ENCODE measurements at regions not wholly inside any gene's neighbourhood (a gene's known extent, or its start where the extent isn't known, plus 50 kb on each side); places are given as distances from the start of the nearest gene placed in this dataset.

DNA sequence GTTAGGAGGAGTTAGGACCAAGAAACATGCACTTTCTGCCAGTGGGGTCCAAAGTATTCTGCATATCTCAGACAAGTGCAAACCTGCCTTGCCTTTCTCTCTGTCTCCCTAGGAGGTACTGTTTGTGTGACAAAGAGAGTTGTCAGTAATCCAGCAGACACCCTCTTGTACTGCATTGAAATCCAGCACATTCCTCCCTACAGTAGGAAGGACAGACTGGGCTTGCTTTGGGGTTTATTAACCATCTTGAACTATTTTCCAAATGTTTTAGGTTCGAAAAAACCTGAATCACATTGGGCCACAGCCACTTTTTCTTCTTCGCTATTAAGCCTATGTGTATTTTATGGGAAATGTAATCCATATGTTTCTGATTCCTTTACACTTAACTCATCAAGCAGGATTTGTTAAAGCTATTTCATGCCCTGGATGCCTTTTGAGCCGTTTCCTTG lies 204.2 kb upstream of the KCNJ16 start:
- H3K4me3 ChIP-seq (replicated peaks; ENCODE audit: low read depth, low read length): no peak overlapping the region
- TF ChIP-seq, protein P1, sequence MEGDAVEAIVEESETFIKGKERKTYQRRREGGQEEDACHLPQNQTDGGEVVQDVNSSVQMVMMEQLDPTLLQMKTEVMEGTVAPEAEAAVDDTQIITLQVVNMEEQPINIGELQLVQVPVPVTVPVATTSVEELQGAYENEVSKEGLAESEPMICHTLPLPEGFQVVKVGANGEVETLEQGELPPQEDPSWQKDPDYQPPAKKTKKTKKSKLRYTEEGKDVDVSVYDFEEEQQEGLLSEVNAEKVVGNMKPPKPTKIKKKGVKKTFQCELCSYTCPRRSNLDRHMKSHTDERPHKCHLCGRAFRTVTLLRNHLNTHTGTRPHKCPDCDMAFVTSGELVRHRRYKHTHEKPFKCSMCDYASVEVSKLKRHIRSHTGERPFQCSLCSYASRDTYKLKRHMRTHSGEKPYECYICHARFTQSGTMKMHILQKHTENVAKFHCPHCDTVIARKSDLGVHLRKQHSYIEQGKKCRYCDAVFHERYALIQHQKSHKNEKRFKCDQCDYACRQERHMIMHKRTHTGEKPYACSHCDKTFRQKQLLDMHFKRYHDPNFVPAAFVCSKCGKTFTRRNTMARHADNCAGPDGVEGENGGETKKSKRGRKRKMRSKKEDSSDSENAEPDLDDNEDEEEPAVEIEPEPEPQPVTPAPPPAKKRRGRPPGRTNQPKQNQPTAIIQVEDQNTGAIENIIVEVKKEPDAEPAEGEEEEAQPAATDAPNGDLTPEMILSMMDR (IDR thresholded peaks at IDR 0.05; ENCODE audit: low read depth, low read length, missing control alignments): no peak
- peak; percentile 89 for DNase-seq (ENCODE audit: extremely low read depth, low read depth)

DNA sequence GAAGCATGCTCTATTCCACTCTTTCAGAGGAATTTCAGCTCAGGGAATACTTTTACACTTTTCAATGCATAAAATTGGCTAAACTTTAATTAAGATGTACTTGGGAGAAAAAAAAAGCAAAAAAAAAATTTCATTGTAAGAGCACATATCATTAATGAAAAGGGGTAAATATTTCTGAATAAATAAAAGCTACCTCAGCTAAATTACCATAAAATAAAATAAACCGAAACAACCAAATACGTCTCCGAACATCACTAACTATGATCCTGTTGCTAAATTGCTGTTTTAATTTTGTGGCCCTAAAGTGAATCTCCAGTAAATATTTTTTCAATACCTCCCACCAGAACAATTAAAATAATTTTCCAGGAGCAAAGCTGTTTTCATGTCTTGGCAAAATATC lies 203.7 kb upstream of the KCNJ16 start:
- no peak overlapping the region for H3K4me3 ChIP-seq (replicated peaks; ENCODE audit: low read depth, low read length)
- DNase-seq (ENCODE audit: extremely low read depth, low read depth): no peak
- TF ChIP-seq, protein P1 (IDR thresholded peaks at IDR 0.05; ENCODE audit: low read depth, low read length, missing control alignments): no peak

DNA sequence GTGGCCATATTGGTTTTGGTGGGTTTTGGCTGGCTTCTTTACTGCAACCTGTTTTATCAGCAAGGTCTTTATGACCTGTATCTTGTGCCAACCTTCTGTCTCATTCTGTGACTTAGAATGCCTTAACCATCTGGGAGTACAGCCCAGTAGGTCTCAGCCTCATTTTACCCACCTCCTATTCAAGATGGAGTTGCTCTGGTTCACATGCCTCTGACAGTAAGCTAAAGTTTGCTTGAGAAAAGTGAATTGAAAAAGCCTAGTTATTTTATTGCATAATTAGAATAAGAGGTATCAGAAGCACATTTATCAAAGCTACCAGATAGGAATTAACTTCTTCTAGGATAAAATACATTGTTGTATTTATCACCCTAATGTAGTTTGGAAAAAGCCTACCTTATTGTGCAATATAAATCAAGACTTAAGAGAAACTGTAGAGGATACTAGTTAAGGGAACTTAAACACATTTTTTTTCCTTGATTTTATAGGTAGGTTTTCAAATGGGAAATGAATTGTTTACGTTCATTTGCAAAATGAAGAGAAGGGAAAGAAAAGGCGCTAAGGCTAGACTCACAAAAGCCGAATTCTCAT lies 202.3 kb upstream of the KCNJ16 start:
- no peak overlapping the region for H3K4me3 ChIP-seq (replicated peaks; ENCODE audit: low read depth, low read length)
- TF ChIP-seq, protein P1 (IDR thresholded peaks at IDR 0.05; ENCODE audit: low read depth, low read length, missing control alignments): no peak
- no peak for DNase-seq (ENCODE audit: extremely low read depth, low read depth)

DNA sequence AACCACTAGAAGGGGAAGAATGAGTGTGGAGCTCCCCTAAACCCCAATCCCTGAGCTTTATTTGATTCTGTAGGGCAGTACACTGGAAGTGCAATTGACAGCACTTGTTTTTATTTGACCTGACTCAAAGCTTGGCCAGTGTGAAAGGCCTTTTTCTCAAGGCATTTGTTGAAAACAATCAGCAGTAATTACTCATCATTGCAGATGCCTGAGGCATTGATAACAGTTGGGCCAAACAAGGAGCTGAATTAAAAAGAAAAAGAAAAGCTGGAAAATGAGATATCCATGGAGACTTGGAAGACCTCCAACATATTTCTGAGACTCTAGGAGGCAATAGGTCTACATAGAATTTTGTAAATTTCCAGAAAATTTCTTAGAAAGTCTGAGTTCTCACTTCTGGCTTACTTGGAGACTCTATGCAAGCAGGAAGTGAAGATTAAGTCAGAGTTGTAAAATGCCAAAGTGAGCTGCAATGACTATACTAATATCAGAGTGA lies 200.8 kb upstream of the KCNJ16 start:
- TF ChIP-seq, protein P1 (IDR thresholded peaks at IDR 0.05; ENCODE audit: low read depth, low read length, missing control alignments): no peak
- peak; percentile 41 for DNase-seq (ENCODE audit: extremely low read depth, low read depth)
- H3K4me3 ChIP-seq (replicated peaks; ENCODE audit: low read depth, low read length): no peak overlapping the region

DNA sequence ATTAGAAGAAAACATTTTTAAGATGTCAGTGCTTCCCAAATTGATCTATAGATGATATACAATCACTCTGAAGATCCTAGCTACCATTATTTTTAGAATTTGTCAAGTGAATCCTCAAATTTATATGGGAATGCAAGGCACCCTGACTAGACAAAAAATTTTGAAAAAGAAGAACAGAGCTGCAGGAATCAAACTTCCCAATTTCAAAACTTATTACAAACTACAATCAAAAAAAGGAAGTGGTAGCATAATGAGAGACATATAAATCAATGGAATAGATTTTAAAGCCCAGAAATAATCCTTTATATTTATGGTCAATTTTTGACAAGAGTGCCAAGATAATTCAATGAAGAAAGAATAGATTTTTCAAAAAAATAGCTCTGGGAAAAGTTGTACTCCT lies 198.3 kb upstream of the KCNJ16 start:
- H3K4me3 ChIP-seq (replicated peaks; ENCODE audit: low read depth, low read length): no peak overlapping the region
- TF ChIP-seq, protein P1 (IDR thresholded peaks at IDR 0.05; ENCODE audit: low read depth, low read length, missing control alignments): no peak
- DNase-seq (ENCODE audit: extremely low read depth, low read depth): no peak

DNA sequence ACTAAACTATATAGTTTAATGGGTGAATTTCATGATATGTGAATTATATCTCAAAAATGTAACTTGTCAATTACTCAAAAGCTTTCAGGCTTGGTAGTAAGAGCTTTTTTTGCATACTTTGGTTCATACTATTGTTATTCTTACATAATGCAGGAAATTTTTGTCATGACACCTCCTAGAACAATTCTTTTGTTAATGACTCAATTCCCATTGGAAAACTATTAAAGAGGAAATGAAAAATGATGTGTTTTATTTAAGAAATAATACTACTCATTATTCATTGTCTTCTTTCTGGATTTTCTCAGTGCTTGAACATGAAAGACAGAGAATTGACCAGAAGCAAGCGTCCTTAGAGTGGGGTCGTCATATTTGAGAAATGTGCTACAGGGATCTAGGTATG lies 196.4 kb upstream of the KCNJ16 start:
- TF ChIP-seq, protein P1 (IDR thresholded peaks at IDR 0.05; ENCODE audit: low read depth, low read length, missing control alignments): no peak
- no peak for DNase-seq (ENCODE audit: extremely low read depth, low read depth)

DNA sequence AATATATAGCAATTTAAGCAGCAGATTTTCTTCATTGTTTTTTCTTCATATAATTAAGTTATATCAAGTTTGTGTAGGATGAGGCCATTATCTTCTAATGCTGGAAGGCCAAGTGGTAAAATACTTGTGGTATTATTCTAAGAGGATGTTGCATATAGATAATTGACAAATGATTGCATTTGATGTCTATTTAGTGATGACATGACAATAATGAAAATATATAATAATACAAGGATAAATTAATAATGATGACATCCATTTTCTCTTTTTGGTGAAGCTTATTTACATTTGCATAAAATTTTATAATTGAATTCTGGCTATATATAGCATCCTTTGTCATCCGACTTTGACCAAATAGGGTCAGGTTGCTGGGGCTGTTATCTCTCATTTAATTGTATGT lies 195.4 kb upstream of the KCNJ16 start:
- H3K4me3 ChIP-seq (replicated peaks; ENCODE audit: low read depth, low read length): no peak overlapping the region
- no peak for DNase-seq (ENCODE audit: extremely low read depth, low read depth)
- TF ChIP-seq, protein P1 (IDR thresholded peaks at IDR 0.05; ENCODE audit: low read depth, low read length, missing control alignments): no peak

More for the DNA sequence above, 196.4 kb upstream of the KCNJ16 start:
- no peak overlapping the region for H3K4me3 ChIP-seq (replicated peaks; ENCODE audit: low read depth, low read length)

Data from HFF-Myc (cell line).